DOHH2 (cell line): ENCODE measurements at regions not wholly inside any gene's neighbourhood (a gene's known extent, or its start where the extent isn't known, plus 50 kb on each side); places are given as distances from the start of the nearest gene placed in this dataset.

ENCODE experiments used
- H3F3A ChIP-seq: fragments of 200-600 bp; sonication (generic), shearing (Covaris generic); 2 replicates; pipeline ENCODE4 v1.6.0; 2016; ENCODE audit warnings: antibody characterized with exemption, mild to moderate bottlenecking; ENCODE audit not compliant: control insufficient read depth, insufficient read depth
- H3K27ac ChIP-seq: fragments of 200-600 bp; sonication (generic); 2 replicates; pipeline ENCODE4 v1.5.1; 2014; ENCODE audit warnings: low read depth, mild to moderate bottlenecking, low read length, moderate library complexity
- H3K27me3 ChIP-seq: fragments of 200-600 bp; sonication (generic); 2 replicates; pipeline ENCODE4 v1.6.1; 2014; ENCODE audit warnings: mild to moderate bottlenecking, low read length, mixed read lengths; ENCODE audit not compliant: control insufficient read depth
- H3K36me3 ChIP-seq: fragments of 200-600 bp; sonication (generic); 2 replicates; pipeline ENCODE4 v1.6.1; 2014; ENCODE audit warnings: mild to moderate bottlenecking, low read length, moderate library complexity, mixed read lengths; ENCODE audit not compliant: control insufficient read depth
- H3K4me1 ChIP-seq: fragments of 200-600 bp; sonication (generic); 2 replicates; pipeline ENCODE4 v1.6.1; 2014; ENCODE audit warnings: mild to moderate bottlenecking, low read length, mixed read lengths; ENCODE audit not compliant: control insufficient read depth
- H3K4me2 ChIP-seq: fragments of 200-600 bp; sonication (generic); 2 replicates; pipeline ENCODE4 v1.6.0; 2014; ENCODE audit warnings: mild to moderate bottlenecking, low read length, moderate library complexity
- H3K4me3 ChIP-seq: fragments of 200-600 bp; sonication (generic); 2 replicates; pipeline ENCODE4 v1.5.1; 2014; ENCODE audit warnings: mild to moderate bottlenecking, low read length, mixed read lengths
- H3K79me2 ChIP-seq: fragments of 200-600 bp; sonication (generic); 2 replicates; pipeline ENCODE4 v1.6.1; 2014; ENCODE audit warnings: mild to moderate bottlenecking, low read length, mixed read lengths; ENCODE audit not compliant: control insufficient read depth
- H3K9me2 ChIP-seq: fragments of 200-600 bp; sonication (generic); replicated peaks from 2 replicates; pipeline ENCODE4 v1.6.1; 2014; ENCODE audit warnings: mild to moderate bottlenecking, low read length, mixed read lengths; ENCODE audit not compliant: control insufficient read depth
- H3K9me3 ChIP-seq: fragments of 200-600 bp; sonication (generic); 2 replicates; pipeline ENCODE4 v1.6.1; 2014; ENCODE audit warnings: antibody characterized with exemption, low read length, mixed read lengths; ENCODE audit not compliant: control insufficient read depth, insufficient read depth
- H4K20me1 ChIP-seq: fragments of 200-600 bp; sonication (generic); 2 replicates; pipeline ENCODE4 v1.6.0; 2014; ENCODE audit warnings: low read depth, mild to moderate bottlenecking, antibody characterized with exemption, low read length, moderate library complexity; ENCODE audit not compliant: control insufficient read depth, insufficient read depth
- CTCF ChIP-seq: fragments of 200-600 bp; sonication (generic); IDR thresholded peaks from one replicate; pipeline ENCODE4 v1.5.1; 2014; ENCODE audit warnings: antibody characterized with exemption, mild to moderate bottlenecking, low read depth, low read length; ENCODE audit not compliant: poor library complexity, severe bottlenecking
- EZH2phosphoT487 ChIP-seq: fragments of 200-600 bp; sonication (generic); IDR thresholded peaks from 2 replicates; pipeline ENCODE4 v1.6.1; 2017; ENCODE audit warnings: borderline replicate concordance, mild to moderate bottlenecking, antibody characterized with exemption, low read length, moderate library complexity, mixed read lengths

DNA sequence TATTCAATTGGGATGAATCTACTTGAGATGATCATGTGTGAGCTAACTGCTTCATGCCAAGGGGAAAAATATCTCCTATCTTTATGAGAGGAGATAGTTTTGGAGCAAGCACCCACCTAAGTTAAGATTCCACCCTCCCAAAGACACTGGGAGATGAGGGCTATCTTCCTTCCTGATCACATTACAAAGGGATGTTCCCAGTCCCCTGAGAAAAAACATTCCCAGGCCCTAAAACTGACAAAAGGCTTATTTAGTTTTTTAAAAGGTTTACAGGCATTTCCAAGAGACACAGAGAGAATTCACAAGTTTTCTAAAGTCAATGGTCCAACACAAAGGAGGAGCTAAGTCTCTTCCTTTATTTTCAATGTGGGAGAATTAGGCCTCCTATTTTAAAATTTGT, 401.5 kb downstream of the FBXO15 start:
- no peaks in the 10 kb centered on the region for H3K36me3 ChIP-seq
- H3K9me2 ChIP-seq: no peaks in the 10 kb centered on the region
- H3K27me3 ChIP-seq: no peaks in the 10 kb centered on the region
- no peaks in the 10 kb centered on the region for H3K4me1 ChIP-seq
- H3K9me3 ChIP-seq: no peaks in the 10 kb centered on the region
- H3K4me3 ChIP-seq: no peak overlapping the region
- no peaks in the 10 kb centered on the region for H4K20me1 ChIP-seq
- H3F3A ChIP-seq: no peaks in the 10 kb centered on the region
- TF ChIP-seq CTCF (no peak), EZH2phosphoT487 (no peak)
- no peak overlapping the region for H3K27ac ChIP-seq
- H3K79me2 ChIP-seq: no peaks in the 10 kb centered on the region
- no peak overlapping the region for H3K4me2 ChIP-seq

GRCh38 chr18:73742957-73743356, 404.7 kb downstream of the FBXO15 start:
- Histone ChIP-seq H3F3A (no peaks in the 10 kb centered on the region), H3K9me2 (no peaks in the 10 kb centered on the region), H3K4me3 (no peak overlapping the region), H3K9me3 (no peaks in the 10 kb centered on the region), H3K4me2 (no peak overlapping the region), H3K27me3 (no peaks in the 10 kb centered on the region), H3K4me1 (no peaks in the 10 kb centered on the region), H4K20me1 (no peaks in the 10 kb centered on the region), H3K27ac (no peak overlapping the region), H3K36me3 (no peaks in the 10 kb centered on the region), H3K79me2 (no peaks in the 10 kb centered on the region)
- TF ChIP-seq EZH2phosphoT487 (no peak), CTCF (no peak)

- Histone ChIP-seq H3K4me2 (no peak overlapping the region), H3K27me3 (no peaks in the 10 kb centered on the region), H4K20me1 (no peaks in the 10 kb centered on the region), H3K9me3 (no peaks in the 10 kb centered on the region), H3K4me1 (no peaks in the 10 kb centered on the region), H3K79me2 (no peaks in the 10 kb centered on the region), H3K27ac (no peak overlapping the region), H3K36me3 (no peaks in the 10 kb centered on the region), H3K4me3 (no peak overlapping the region), H3K9me2 (no peaks in the 10 kb centered on the region), H3F3A (no peaks in the 10 kb centered on the region)
- no peak for TF ChIP-seq EZH2phosphoT487
- no peak for TF ChIP-seq CTCF
Measured at GRCh38 chr18:73741946-73742345, 405.7 kb downstream of the FBXO15 start.

DNA sequence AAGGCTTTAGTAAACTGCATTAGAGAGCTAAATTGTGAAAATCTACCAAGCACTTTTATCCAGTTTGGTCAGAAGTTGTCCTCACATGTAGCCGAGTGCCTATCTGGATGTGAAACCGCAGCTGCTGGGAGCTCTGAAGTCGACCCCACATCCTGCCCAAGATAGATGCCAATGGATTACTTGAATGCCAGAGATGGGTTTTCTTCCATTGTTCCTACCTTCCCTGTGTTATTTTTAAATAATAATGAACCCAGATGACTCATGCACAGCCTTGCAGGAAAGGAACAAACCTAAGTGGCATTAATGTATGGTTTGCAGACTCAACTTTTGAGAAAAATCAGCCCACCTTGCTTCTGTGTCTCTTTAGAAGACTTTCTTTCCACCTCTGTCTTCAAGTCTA, 408.5 kb downstream of the FBXO15 start:
- Histone ChIP-seq H3K4me3 (no peak overlapping the region), H3K79me2 (no peaks in the 10 kb centered on the region), H3K4me2 (no peak overlapping the region), H3F3A (no peaks in the 10 kb centered on the region), H3K9me2 (no peaks in the 10 kb centered on the region), H3K4me1 (no peaks in the 10 kb centered on the region), H4K20me1 (no peaks in the 10 kb centered on the region), H3K27me3 (no peaks in the 10 kb centered on the region), H3K27ac (no peak overlapping the region), H3K36me3 (no peaks in the 10 kb centered on the region), H3K9me3 (no peaks in the 10 kb centered on the region)
- TF ChIP-seq CTCF (no peak), EZH2phosphoT487 (no peak)
